HCEC 1CT (cell line): ENCODE measurements at regions not wholly inside any gene's neighbourhood (a gene's known extent, or its start where the extent isn't known, plus 50 kb on each side); places are given as distances from the start of the nearest gene placed in this dataset.
A peak's percentile ranks its signal among the peaks of the same experiment; 100 is the strongest.

Source experiments
- DNase-seq: peaks from one replicate; pipeline ENCODE4 v3.0.0-alpha.2; 2017

GRCh38 chr2:198697794-198698193, 759.9 kb downstream of the SATB2 start:
- DNase-seq = no peak

GRCh38 chr2:198697218-198697617, 760.5 kb downstream of the SATB2 start:
- DNase-seq = no peak

GRCh38 chr2:198695879-198696278, 761.9 kb downstream of the SATB2 start:
- DNase-seq = no peak

GRCh38 chr2:198692907-198693510, 764.7 kb downstream of the SATB2 start:
- DNase-seq = no peak

- DNase-seq = no peak
These were observed 766.5 kb downstream of the SATB2 start for GRCh38 chr2:198691236-198691635.

- DNase-seq = peak; percentile 68
These were observed 793.4 kb downstream of the SATB2 start for GRCh38 chr2:198664321-198664720.

- no peak for DNase-seq
These were observed 794.8 kb downstream of the SATB2 start for GRCh38 chr2:198662905-198663304.

- DNase-seq = peak; percentile 42
These were observed 797.2 kb downstream of the SATB2 start for GRCh38 chr2:198660501-198660900.

- no peak for DNase-seq
These were observed 798.5 kb downstream of the SATB2 start for GRCh38 chr2:198659096-198659870.

GRCh38 chr2:198657512-198658121, 800.1 kb downstream of the SATB2 start:
- DNase-seq = peak; percentile 47

GRCh38 chr2:198656869-198657268, 800.9 kb downstream of the SATB2 start:
- DNase-seq = no peak

GRCh38 chr2:198654646-198655045, 803.1 kb downstream of the SATB2 start:
- no peak for DNase-seq

- no peak for DNase-seq
These were observed 804.4 kb downstream of the SATB2 start for GRCh38 chr2:198653311-198653710.

GRCh38 chr2:198652461-198652860, 805.3 kb downstream of the SATB2 start:
- DNase-seq = no peak

- no peak for DNase-seq
These were observed 811.9 kb downstream of the SATB2 start for GRCh38 chr2:198645816-198646215.

- peak; percentile 74 for DNase-seq
These were observed 816.6 kb downstream of the SATB2 start for GRCh38 chr2:198641161-198641560.

GRCh38 chr2:198640463-198640862, 817.3 kb downstream of the SATB2 start:
- no peak for DNase-seq

- DNase-seq = peak; percentile 40
These were observed 818.2 kb downstream of the SATB2 start for GRCh38 chr2:198639580-198639979.

GRCh38 chr2:198638577-198638976, 819.2 kb downstream of the SATB2 start:
- DNase-seq = peak; percentile 29

GRCh38 chr2:198630384-198630783, 826.0 kb downstream of the PLCL1 start:
- DNase-seq = peak; percentile 40

- DNase-seq = no peak
These were observed 824.2 kb downstream of the PLCL1 start for GRCh38 chr2:198628596-198628995.

GRCh38 chr2:198622986-198623730, 818.8 kb downstream of the PLCL1 start:
- no peak for DNase-seq

- DNase-seq = peak; percentile 29
These were observed 811.6 kb downstream of the PLCL1 start for GRCh38 chr2:198615972-198616371.
